Kasumi-1 (cell line): ENCODE measurements at regions not wholly inside any gene's neighbourhood (a gene's known extent, or its start where the extent isn't known, plus 50 kb on each side); places are given as distances from the start of the nearest gene placed in this dataset.
A peak's percentile ranks its signal among the peaks of the same experiment; 100 is the strongest.
"Not testable (repeated sequence)": the region's sequence is repeated elsewhere in the genome, so short reads cannot be mapped to it uniquely, and the experiment has no call there.

Experiments used
- DNase-seq, 2 experiments: peaks; one replicate each; lab custom pipeline; 2025; lab: John Stamatoyannopoulos, UW

- DNase-seq, result no peak
Observed at GRCh38 chr6:4350567-4351519, 215.5 kb upstream of the ECI2 start.

- no peak for DNase-seq
Observed at GRCh38 chr6:4349931-4350330, 214.6 kb upstream of the ECI2 start.

- no peak for DNase-seq
Observed at GRCh38 chr6:4349323-4349722, 213.9 kb upstream of the ECI2 start.

GRCh38 chr6:4348462-4349112 lies 213.2 kb upstream of the ECI2 start:
- DNase-seq, result no peak

GRCh38 chr6:4347877-4348276 lies 212.5 kb upstream of the ECI2 start:
- DNase-seq, result no peak

GRCh38 chr6:4346659-4347333 lies 211.4 kb upstream of the ECI2 start:
- DNase-seq, result no peak

- no peak for DNase-seq
Observed at GRCh38 chr6:4345543-4345942, 210.2 kb upstream of the ECI2 start.

GRCh38 chr6:4344317-4344899 lies 209.0 kb upstream of the ECI2 start:
- peak; percentile 90 to 92 for DNase-seq

GRCh38 chr6:4342407-4343137 lies 207.2 kb upstream of the ECI2 start:
- DNase-seq, result no peak

- DNase-seq, result no peak
Observed at GRCh38 chr6:4341078-4341797, 205.9 kb upstream of the ECI2 start.

GRCh38 chr6:4340544-4340943 lies 205.2 kb upstream of the ECI2 start:
- DNase-seq, result no peak

GRCh38 chr6:4338884-4339283 lies 203.5 kb upstream of the ECI2 start:
- no peak for DNase-seq

- no peak for DNase-seq
Observed at GRCh38 chr6:4336778-4337442, 201.5 kb upstream of the ECI2 start.

- DNase-seq, result no peak
Observed at GRCh38 chr6:4336084-4336483, 200.7 kb upstream of the ECI2 start.

GRCh38 chr6:4334158-4334740 lies 198.9 kb upstream of the ECI2 start:
- DNase-seq, result not testable (repeated sequence)

- DNase-seq, result no peak
Observed at GRCh38 chr6:4327841-4328240, 192.5 kb upstream of the ECI2 start.

- DNase-seq, result no peak
Observed at GRCh38 chr6:4324746-4325145, 189.4 kb upstream of the ECI2 start.

- peak in 1 of 2 experiments; percentile 14 for DNase-seq
Observed at GRCh38 chr6:4323322-4323721, 187.9 kb upstream of the ECI2 start.

- DNase-seq, result no peak
Observed at GRCh38 chr6:4322846-4323309, 187.5 kb upstream of the ECI2 start.
